ENCODE measurements at regions not wholly inside any gene's neighbourhood (a gene's known extent, or its start where the extent isn't known, plus 50 kb on each side); places are given as distances from the start of the nearest gene placed in this dataset.

DNA sequence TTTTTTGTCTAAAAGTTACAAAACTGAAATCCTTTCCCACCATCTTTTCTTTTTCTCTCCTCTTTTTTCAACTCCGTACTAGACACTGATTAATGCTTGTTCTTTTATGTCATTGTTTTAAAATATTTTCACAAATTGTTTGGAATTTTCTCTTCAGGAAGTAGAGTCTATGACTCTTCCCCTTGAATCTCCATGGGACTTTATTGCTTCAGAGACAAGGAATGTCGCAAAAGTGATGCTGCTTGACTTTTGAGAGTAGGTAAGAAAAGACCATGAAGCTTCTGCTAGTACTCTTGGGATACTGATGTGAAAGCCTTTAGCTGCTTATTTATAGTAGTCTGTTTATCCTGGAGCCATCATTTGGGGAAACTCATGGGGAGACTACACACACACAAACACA, 260.1 kb upstream of the SLC10A2 start:
- TF ChIP-seq, protein P1, sequence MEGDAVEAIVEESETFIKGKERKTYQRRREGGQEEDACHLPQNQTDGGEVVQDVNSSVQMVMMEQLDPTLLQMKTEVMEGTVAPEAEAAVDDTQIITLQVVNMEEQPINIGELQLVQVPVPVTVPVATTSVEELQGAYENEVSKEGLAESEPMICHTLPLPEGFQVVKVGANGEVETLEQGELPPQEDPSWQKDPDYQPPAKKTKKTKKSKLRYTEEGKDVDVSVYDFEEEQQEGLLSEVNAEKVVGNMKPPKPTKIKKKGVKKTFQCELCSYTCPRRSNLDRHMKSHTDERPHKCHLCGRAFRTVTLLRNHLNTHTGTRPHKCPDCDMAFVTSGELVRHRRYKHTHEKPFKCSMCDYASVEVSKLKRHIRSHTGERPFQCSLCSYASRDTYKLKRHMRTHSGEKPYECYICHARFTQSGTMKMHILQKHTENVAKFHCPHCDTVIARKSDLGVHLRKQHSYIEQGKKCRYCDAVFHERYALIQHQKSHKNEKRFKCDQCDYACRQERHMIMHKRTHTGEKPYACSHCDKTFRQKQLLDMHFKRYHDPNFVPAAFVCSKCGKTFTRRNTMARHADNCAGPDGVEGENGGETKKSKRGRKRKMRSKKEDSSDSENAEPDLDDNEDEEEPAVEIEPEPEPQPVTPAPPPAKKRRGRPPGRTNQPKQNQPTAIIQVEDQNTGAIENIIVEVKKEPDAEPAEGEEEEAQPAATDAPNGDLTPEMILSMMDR (conservative IDR thresholded peaks at IDR 0.05; ENCODE audit: low read depth in 2 of 2): no peak
- no peak for TF ChIP-seq POLR2AphosphoS5 (IDR thresholded peaks at IDR 0.05; ENCODE audit: low read depth)
- TF ChIP-seq, protein P2, sequence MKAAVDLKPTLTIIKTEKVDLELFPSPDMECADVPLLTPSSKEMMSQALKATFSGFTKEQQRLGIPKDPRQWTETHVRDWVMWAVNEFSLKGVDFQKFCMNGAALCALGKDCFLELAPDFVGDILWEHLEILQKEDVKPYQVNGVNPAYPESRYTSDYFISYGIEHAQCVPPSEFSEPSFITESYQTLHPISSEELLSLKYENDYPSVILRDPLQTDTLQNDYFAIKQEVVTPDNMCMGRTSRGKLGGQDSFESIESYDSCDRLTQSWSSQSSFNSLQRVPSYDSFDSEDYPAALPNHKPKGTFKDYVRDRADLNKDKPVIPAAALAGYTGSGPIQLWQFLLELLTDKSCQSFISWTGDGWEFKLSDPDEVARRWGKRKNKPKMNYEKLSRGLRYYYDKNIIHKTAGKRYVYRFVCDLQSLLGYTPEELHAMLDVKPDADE (IDR thresholded peaks at IDR 0.05): no peak
- TF ChIP-seq JUNB (IDR thresholded peaks at IDR 0.05; ENCODE audit: unreplicated experiment): no peak
- TF ChIP-seq EZH2 (IDR thresholded peaks at IDR 0.05; ENCODE audit: low read depth, unreplicated experiment): no peak
- TF ChIP-seq CREB1 (CRISPR knock-in tag; IDR thresholded peaks at IDR 0.05; ENCODE audit: low read depth): no peak
- TF ChIP-seq, protein P3, sequence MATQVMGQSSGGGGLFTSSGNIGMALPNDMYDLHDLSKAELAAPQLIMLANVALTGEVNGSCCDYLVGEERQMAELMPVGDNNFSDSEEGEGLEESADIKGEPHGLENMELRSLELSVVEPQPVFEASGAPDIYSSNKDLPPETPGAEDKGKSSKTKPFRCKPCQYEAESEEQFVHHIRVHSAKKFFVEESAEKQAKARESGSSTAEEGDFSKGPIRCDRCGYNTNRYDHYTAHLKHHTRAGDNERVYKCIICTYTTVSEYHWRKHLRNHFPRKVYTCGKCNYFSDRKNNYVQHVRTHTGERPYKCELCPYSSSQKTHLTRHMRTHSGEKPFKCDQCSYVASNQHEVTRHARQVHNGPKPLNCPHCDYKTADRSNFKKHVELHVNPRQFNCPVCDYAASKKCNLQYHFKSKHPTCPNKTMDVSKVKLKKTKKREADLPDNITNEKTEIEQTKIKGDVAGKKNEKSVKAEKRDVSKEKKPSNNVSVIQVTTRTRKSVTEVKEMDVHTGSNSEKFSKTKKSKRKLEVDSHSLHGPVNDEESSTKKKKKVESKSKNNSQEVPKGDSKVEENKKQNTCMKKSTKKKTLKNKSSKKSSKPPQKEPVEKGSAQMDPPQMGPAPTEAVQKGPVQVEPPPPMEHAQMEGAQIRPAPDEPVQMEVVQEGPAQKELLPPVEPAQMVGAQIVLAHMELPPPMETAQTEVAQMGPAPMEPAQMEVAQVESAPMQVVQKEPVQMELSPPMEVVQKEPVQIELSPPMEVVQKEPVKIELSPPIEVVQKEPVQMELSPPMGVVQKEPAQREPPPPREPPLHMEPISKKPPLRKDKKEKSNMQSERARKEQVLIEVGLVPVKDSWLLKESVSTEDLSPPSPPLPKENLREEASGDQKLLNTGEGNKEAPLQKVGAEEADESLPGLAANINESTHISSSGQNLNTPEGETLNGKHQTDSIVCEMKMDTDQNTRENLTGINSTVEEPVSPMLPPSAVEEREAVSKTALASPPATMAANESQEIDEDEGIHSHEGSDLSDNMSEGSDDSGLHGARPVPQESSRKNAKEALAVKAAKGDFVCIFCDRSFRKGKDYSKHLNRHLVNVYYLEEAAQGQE (IDR thresholded peaks at IDR 0.05; ENCODE audit: unreplicated experiment): no peak
- no peak for TF ChIP-seq EZH2phosphoT487 (IDR thresholded peaks at IDR 0.05; ENCODE audit: unreplicated experiment)
- TF ChIP-seq, protein P4, sequence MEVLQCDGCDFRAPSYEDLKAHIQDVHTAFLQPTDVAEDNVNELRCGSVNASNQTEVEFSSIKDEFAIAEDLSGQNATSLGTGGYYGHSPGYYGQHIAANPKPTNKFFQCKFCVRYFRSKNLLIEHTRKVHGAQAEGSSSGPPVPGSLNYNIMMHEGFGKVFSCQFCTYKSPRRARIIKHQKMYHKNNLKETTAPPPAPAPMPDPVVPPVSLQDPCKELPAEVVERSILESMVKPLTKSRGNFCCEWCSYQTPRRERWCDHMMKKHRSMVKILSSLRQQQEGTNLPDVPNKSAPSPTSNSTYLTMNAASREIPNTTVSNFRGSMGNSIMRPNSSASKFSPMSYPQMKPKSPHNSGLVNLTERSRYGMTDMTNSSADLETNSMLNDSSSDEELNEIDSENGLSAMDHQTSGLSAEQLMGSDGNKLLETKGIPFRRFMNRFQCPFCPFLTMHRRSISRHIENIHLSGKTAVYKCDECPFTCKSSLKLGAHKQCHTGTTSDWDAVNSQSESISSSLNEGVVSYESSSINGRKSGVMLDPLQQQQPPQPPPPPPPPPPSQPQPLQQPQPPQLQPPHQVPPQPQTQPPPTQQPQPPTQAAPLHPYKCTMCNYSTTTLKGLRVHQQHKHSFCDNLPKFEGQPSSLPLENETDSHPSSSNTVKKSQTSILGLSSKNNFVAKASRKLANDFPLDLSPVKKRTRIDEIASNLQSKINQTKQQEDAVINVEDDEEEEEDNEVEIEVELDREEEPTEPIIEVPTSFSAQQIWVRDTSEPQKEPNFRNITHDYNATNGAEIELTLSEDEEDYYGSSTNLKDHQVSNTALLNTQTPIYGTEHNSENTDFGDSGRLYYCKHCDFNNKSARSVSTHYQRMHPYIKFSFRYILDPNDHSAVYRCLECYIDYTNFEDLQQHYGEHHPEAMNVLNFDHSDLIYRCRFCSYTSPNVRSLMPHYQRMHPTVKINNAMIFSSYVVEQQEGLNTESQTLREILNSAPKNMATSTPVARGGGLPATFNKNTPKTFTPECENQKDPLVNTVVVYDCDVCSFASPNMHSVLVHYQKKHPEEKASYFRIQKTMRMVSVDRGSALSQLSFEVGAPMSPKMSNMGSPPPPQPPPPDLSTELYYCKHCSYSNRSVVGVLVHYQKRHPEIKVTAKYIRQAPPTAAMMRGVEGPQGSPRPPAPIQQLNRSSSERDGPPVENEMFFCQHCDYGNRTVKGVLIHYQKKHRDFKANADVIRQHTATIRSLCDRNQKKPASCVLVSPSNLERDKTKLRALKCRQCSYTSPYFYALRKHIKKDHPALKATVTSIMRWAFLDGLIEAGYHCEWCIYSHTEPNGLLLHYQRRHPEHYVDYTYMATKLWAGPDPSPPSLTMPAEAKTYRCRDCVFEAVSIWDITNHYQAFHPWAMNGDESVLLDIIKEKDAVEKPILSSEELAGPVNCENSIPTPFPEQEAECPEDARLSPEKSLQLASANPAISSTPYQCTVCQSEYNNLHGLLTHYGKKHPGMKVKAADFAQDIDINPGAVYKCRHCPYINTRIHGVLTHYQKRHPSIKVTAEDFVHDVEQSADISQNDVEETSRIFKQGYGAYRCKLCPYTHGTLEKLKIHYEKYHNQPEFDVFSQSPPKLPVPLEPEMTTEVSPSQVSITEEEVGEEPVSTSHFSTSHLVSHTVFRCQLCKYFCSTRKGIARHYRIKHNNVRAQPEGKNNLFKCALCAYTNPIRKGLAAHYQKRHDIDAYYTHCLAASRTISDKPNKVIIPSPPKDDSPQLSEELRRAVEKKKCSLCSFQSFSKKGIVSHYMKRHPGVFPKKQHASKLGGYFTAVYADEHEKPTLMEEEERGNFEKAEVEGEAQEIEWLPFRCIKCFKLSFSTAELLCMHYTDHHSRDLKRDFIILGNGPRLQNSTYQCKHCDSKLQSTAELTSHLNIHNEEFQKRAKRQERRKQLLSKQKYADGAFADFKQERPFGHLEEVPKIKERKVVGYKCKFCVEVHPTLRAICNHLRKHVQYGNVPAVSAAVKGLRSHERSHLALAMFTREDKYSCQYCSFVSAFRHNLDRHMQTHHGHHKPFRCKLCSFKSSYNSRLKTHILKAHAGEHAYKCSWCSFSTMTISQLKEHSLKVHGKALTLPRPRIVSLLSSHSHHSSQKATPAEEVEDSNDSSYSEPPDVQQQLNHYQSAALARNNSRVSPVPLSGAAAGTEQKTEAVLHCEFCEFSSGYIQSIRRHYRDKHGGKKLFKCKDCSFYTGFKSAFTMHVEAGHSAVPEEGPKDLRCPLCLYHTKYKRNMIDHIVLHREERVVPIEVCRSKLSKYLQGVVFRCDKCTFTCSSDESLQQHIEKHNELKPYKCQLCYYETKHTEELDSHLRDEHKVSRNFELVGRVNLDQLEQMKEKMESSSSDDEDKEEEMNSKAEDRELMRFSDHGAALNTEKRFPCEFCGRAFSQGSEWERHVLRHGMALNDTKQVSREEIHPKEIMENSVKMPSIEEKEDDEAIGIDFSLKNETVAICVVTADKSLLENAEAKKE (CRISPR knock-in tag; IDR thresholded peaks at IDR 0.05): no peak
- TF ChIP-seq STAT1 (IDR thresholded peaks at IDR 0.05; ENCODE audit: unreplicated experiment): no peak

Measured in GM23338 (cell line).